H9 (cell line): ENCODE measurements at regions not wholly inside any gene's neighbourhood (a gene's known extent, or its start where the extent isn't known, plus 50 kb on each side); places are given as distances from the start of the nearest gene placed in this dataset.

Source experiments
- DNase-seq: peaks from one replicate; pipeline ENCODE4 v3.0.0-alpha.2; 2017
- H2AFZ ChIP-seq: one replicate; pipeline ENCODE4 v1.6.1; 2013; ENCODE audit warnings: mild to moderate bottlenecking, low read length, control low read depth, moderate library complexity
- H2AK5ac ChIP-seq: 2 replicates; pipeline ENCODE4 v1.6.1; 2013; ENCODE audit warnings: low read length, control low read depth, mixed read lengths; ENCODE audit not compliant: insufficient read length
- H2BK120ac ChIP-seq: one replicate; pipeline ENCODE4 v1.6.1; 2013; ENCODE audit warnings: low read depth, mild to moderate bottlenecking, low read length, control low read depth, inconsistent platforms; ENCODE audit not compliant: poor library complexity, severe bottlenecking
- H2BK12ac ChIP-seq: 2 replicates; pipeline ENCODE4 v1.6.1; 2013; ENCODE audit warnings: low read length, control low read depth, mixed read lengths, low read depth; ENCODE audit not compliant: insufficient read length
- H2BK15ac ChIP-seq: 2 replicates; pipeline ENCODE4 v1.6.1; 2013; ENCODE audit warnings: low read depth, low read length, control low read depth
- H2BK20ac ChIP-seq: one replicate; pipeline ENCODE4 v1.6.1; 2013; ENCODE audit warnings: low read depth, mild to moderate bottlenecking, low read length, control low read depth, inconsistent platforms; ENCODE audit not compliant: poor library complexity, severe bottlenecking
- H2BK5ac ChIP-seq: 2 replicates; pipeline ENCODE4 v1.6.1; 2013; ENCODE audit warnings: low read length, control low read depth, mixed read lengths; ENCODE audit not compliant: insufficient read length
- H3K14ac ChIP-seq: 2 replicates; pipeline ENCODE4 v1.6.1; 2013; ENCODE audit warnings: low read length, control low read depth; ENCODE audit not compliant: insufficient read depth
- H3K18ac ChIP-seq: 2 replicates; pipeline ENCODE4 v1.6.1; 2013; ENCODE audit warnings: low read depth, mild to moderate bottlenecking, mixed read lengths, low read length, control low read depth; ENCODE audit not compliant: insufficient read length
- H3K23ac ChIP-seq: 2 replicates; pipeline ENCODE4 v1.6.1; 2013; ENCODE audit warnings: low read length, control low read depth, mixed read lengths, low read depth; ENCODE audit not compliant: insufficient read length
- H3K23me2 ChIP-seq: 2 replicates; pipeline ENCODE4 v1.6.1; 2013; ENCODE audit warnings: low read depth, mild to moderate bottlenecking, mixed read lengths, low read length, control low read depth; ENCODE audit not compliant: insufficient read length, poor library complexity, severe bottlenecking
- H3K27ac ChIP-seq: 2 replicates; pipeline ENCODE4 v1.5.1; 2013; ENCODE audit warnings: low read length, control low read depth, mixed read lengths, low read depth; ENCODE audit not compliant: insufficient read length
- H3K27me3 ChIP-seq: 2 replicates; pipeline ENCODE4 v1.6.1; 2013; ENCODE audit warnings: low read length, control low read depth, inconsistent platforms; ENCODE audit not compliant: insufficient read depth
- H3K4ac ChIP-seq: 2 replicates; pipeline ENCODE4 v1.6.1; 2013; ENCODE audit warnings: low read depth, mild to moderate bottlenecking, control low read depth, inconsistent platforms, low read length, moderate library complexity
- H3K4me1 ChIP-seq: 2 replicates; pipeline ENCODE4 v1.6.1; 2013; ENCODE audit warnings: low read length, control low read depth, inconsistent platforms; ENCODE audit not compliant: insufficient read depth
- H3K4me2 ChIP-seq: 2 replicates; pipeline ENCODE4 v1.6.1; 2013; ENCODE audit warnings: low read length, control low read depth, mixed read lengths; ENCODE audit not compliant: insufficient read length, insufficient read depth
- H3K56ac ChIP-seq: 2 replicates; pipeline ENCODE4 v1.6.1; 2013; ENCODE audit warnings: low read depth, mild to moderate bottlenecking, mixed read lengths, low read length, control low read depth; ENCODE audit not compliant: insufficient read length
- H3K79me1 ChIP-seq: 2 replicates; pipeline ENCODE4 v1.6.1; 2013; ENCODE audit warnings: low read depth, mild to moderate bottlenecking, moderate library complexity, low read length, control low read depth, inconsistent platforms; ENCODE audit not compliant: insufficient read depth, poor library complexity, severe bottlenecking
- H3K79me2 ChIP-seq: 2 replicates; pipeline ENCODE4 v1.6.1; 2013; ENCODE audit warnings: low read length, control low read depth, inconsistent platforms; ENCODE audit not compliant: insufficient read depth
- H3K9ac ChIP-seq: 2 replicates; pipeline ENCODE4 v1.6.1; 2013; ENCODE audit warnings: low read length, control low read depth, mixed read lengths; ENCODE audit not compliant: insufficient read length; ENCODE audit errors: extremely low read depth
- H3K9me3 ChIP-seq: one replicate; pipeline ENCODE4 v1.6.1; 2013; ENCODE audit warnings: low read depth, low read length, inconsistent platforms; ENCODE audit not compliant: control insufficient read depth
- H3T11ph ChIP-seq: one replicate; pipeline ENCODE4 v1.6.1; 2013; ENCODE audit warnings: mild to moderate bottlenecking, low read length, control low read depth, inconsistent platforms
- H4K20me1 ChIP-seq: one replicate; pipeline ENCODE4 v1.6.1; 2013; ENCODE audit not compliant: control insufficient read depth, insufficient read length, insufficient read depth
- H4K5ac ChIP-seq: 2 replicates; pipeline ENCODE4 v1.6.1; 2013; ENCODE audit warnings: low read depth, mild to moderate bottlenecking, mixed read lengths, low read length, control low read depth; ENCODE audit not compliant: insufficient read length
- H4K8ac ChIP-seq: replicated peaks from 2 replicates; pipeline ENCODE4 v1.6.1; 2013; ENCODE audit warnings: low read length, control low read depth, mixed read lengths, low read depth; ENCODE audit not compliant: insufficient read length
- H4K91ac ChIP-seq: 2 replicates; pipeline ENCODE4 v1.6.1; 2013; ENCODE audit warnings: low read depth, mild to moderate bottlenecking, moderate library complexity, mixed read lengths, low read length, control low read depth; ENCODE audit not compliant: insufficient read length
- H3K27ac Mint-ChIP-seq, 3 experiments: 2 replicates in 2 of 3; 3 replicates in 1 of 3; pipeline ENCODE4 v1.8.0; 2020 to 2021; ENCODE audit warnings: mixed read lengths in 3 of 3, mild to moderate bottlenecking in 1 of 3, moderate library complexity in 1 of 3
- H3K27me3 Mint-ChIP-seq: 2 replicates; pipeline ENCODE4 v1.8.0; 2021; ENCODE audit warnings: low read depth, mild to moderate bottlenecking, moderate library complexity, mixed read lengths
- H3K36me3 Mint-ChIP-seq, 3 experiments: 2 replicates in 2 of 3; 3 replicates in 1 of 3; pipeline ENCODE4 v1.8.0; 2020 to 2021; ENCODE audit warnings: low read depth in 3 of 3, mixed read lengths in 3 of 3; ENCODE audit not compliant: insufficient read depth in 1 of 3
- H3K4me1 Mint-ChIP-seq, 2 experiments: 2 replicates each; pipeline ENCODE4 v1.8.0; 2020; ENCODE audit warnings: mixed read lengths in 2 of 2
- H3K4me3 Mint-ChIP-seq, 2 experiments: 2 replicates in 1 of 2; 3 replicates in 1 of 2; pipeline ENCODE4 v1.8.0; 2020 to 2021; ENCODE audit warnings: mild to moderate bottlenecking in 2 of 2, mixed read lengths in 2 of 2, moderate library complexity in 1 of 2
- H3K9me3 Mint-ChIP-seq, 2 experiments: 2 replicates in 1 of 2; 3 replicates in 1 of 2; pipeline ENCODE4 v1.8.0; 2020; ENCODE audit warnings: mild to moderate bottlenecking in 2 of 2, mixed read lengths in 2 of 2, moderate library complexity in 1 of 2
- CTCF ChIP-seq: fragments of 200-600 bp; sonication (generic); conservative IDR thresholded peaks from 3 replicates; pipeline ENCODE4 v1.8.0; 2021; ENCODE audit warnings: antibody characterized with exemption, mild to moderate bottlenecking
- WGBS: extraction: QIAGEN DNeasy Blood & Tissue Kit; methylation state at CpG from one replicate; pipeline ENCODE4 v1.1.7; 2013; ENCODE audit warnings: missing lambda C conversion rate, low lambda C conversion rate, mixed read lengths; ENCODE audit not compliant: insufficient read length; ENCODE audit errors: extremely low coverage; 5-methylcytosine and 5-hydroxymethylcytosine counted together

- Mint-ChIP-seq H3K27ac (no peak overlapping the region; a peak in 1 of 7 replicates), H3K27me3 (no peaks in the 10 kb centered on the region; the same call in 1 of the 2 replicates), H3K4me3 (no peak overlapping the region), H3K4me1 (no peaks in the 10 kb centered on the region), H3K36me3 (no peaks in the 10 kb centered on the region), H3K9me3 (no peaks in the 10 kb centered on the region; a peak in 1 of 5 replicates)
- no peak for DNase-seq
- H2BK20ac ChIP-seq: no peak overlapping the region
- no peak for TF ChIP-seq CTCF
- no peak overlapping the region for H3T11ph ChIP-seq
- no peak overlapping the region for H3K56ac ChIP-seq
- H4K5ac ChIP-seq: no peak overlapping the region
- no peaks in the 10 kb centered on the region for H3K23me2 ChIP-seq
- H3K4me2 ChIP-seq: no peak overlapping the region
- H2BK5ac ChIP-seq: no peak overlapping the region
- no peak overlapping the region for H3K14ac ChIP-seq
- no peak overlapping the region for H2BK12ac ChIP-seq
- WGBS: no CpG with 5 or more reads among the region's 2 CpGs
- no peak overlapping the region for H2BK120ac ChIP-seq
- no peak overlapping the region for H2BK15ac ChIP-seq
- H3K4ac ChIP-seq: no peak overlapping the region
- no peak overlapping the region for H4K91ac ChIP-seq
- H2AK5ac ChIP-seq: no peak overlapping the region
- H3K79me2 ChIP-seq: no peaks in the 10 kb centered on the region
- no peak overlapping the region for H3K23ac ChIP-seq
- no peak overlapping the region for H3K9ac ChIP-seq
- no peaks in the 10 kb centered on the region for H3K9me3 ChIP-seq
- no peaks in the 10 kb centered on the region for H3K27me3 ChIP-seq
- no peaks in the 10 kb centered on the region for H3K4me1 ChIP-seq
- H4K8ac ChIP-seq: no peak overlapping the region
- H3K79me1 ChIP-seq: no peaks in the 10 kb centered on the region
- H2AFZ ChIP-seq: no peak overlapping the region
- H3K27ac ChIP-seq: no peak overlapping the region
- no peaks in the 10 kb centered on the region for H4K20me1 ChIP-seq
- H3K18ac ChIP-seq: no peak overlapping the region
Measured at GRCh38 chr7:35553519-35553918, 141.4 kb downstream of the HERPUD2 start.
